Panc1 (cell line): ENCODE measurements at regions not wholly inside any gene's neighbourhood (a gene's known extent, or its start where the extent isn't known, plus 50 kb on each side); places are given as distances from the start of the nearest gene placed in this dataset.

Source experiments
- ATAC-seq: fragments of 200-7000 bp; cut with Tn5 transposase; 2 replicates; pipeline ENCODE4 v1.9.1; 2020; ENCODE audit warnings: mild to moderate bottlenecking, moderate library complexity
- BruUV-seq: library from RNA; stranded (reverse); fragments of 400-500 nt; replicated peaks from 2 replicates; lab custom pipeline; 2021; lab: Mats Ljungman, UMichigan
- CTCF ChIA-PET: fragments of 300-600 bp; sonication (Branson Sonifier 250); formaldehyde crosslinking; loops from one replicate; lab custom pipeline; 2022; ENCODE audit warnings: antibody characterized with exemption; lab: Charles Lee
- POLR2A ChIA-PET: fragments of 300-600 bp; sonication (Branson Sonifier 250); formaldehyde crosslinking; loops from one replicate; lab custom pipeline; 2022; ENCODE audit warnings: antibody characterized with exemption; lab: Charles Lee
- DNase-seq: peaks from one replicate; pipeline ENCODE4 v3.0.0-alpha.2; 2010; ENCODE audit warnings: low read depth, low spot score
- H3K27ac ChIP-seq: 2 replicates; pipeline ENCODE4 v1.5.1; 2011; ENCODE audit warnings: mild to moderate bottlenecking, low read length, inconsistent platforms
- H3K27me3 ChIP-seq: fragments of 200-500 bp; sonication (Bioruptor generic); 2 replicates; pipeline ENCODE4 v1.6.0; 2014; ENCODE audit warnings: low read length, inconsistent platforms; ENCODE audit not compliant: control insufficient read depth, insufficient read depth
- H3K36me3 ChIP-seq: fragments of 200-500 bp; sonication (Bioruptor generic); 2 replicates; pipeline ENCODE4 v1.5.1; 2014; ENCODE audit warnings: inconsistent platforms, mild to moderate bottlenecking, low read length, moderate library complexity; ENCODE audit not compliant: control insufficient read depth, insufficient read depth
- H3K4me1 ChIP-seq: 2 replicates; pipeline ENCODE4 v1.5.1; 2011; ENCODE audit warnings: inconsistent platforms, mild to moderate bottlenecking, low read length, moderate library complexity; ENCODE audit not compliant: control insufficient read depth, insufficient read depth
- H3K4me3 ChIP-seq, 2 experiments: 2 replicates each; pipeline ENCODE4 v1.5.1; 2011 to 2012; ENCODE audit warnings: low read depth in 2 of 2, low read length in 2 of 2, mild to moderate bottlenecking in 2 of 2, inconsistent platforms in 1 of 2, moderate library complexity in 1 of 2
- H3K9me3 ChIP-seq: fragments of 200-500 bp; sonication (Bioruptor generic); 2 replicates; pipeline ENCODE4 v1.5.1; 2014; ENCODE audit warnings: low read depth, mild to moderate bottlenecking, inconsistent platforms, low read length, moderate library complexity; ENCODE audit not compliant: control insufficient read depth, insufficient read depth
- CTCF ChIP-seq: fragments of 450-650 bp; IDR thresholded peaks from 2 replicates; pipeline ENCODE4 v1.5.1; 2017; ENCODE audit warnings: mild to moderate bottlenecking
- POLR2AphosphoS5 ChIP-seq: IDR thresholded peaks from 2 replicates; pipeline ENCODE4 v1.6.1; 2012; ENCODE audit warnings: mild to moderate bottlenecking, low read depth, low read length, moderate library complexity
- REST ChIP-seq, 2 experiments: IDR thresholded peaks; 2 replicates each; pipeline ENCODE4 v1.6.1; 2011 to 2012; ENCODE audit warnings: low read depth in 2 of 2, control low read depth in 1 of 2, low read length in 1 of 2, mild to moderate bottlenecking in 1 of 2, moderate library complexity in 1 of 2; ENCODE audit not compliant: insufficient read depth in 1 of 2
- SIN3A ChIP-seq: IDR thresholded peaks from 2 replicates; pipeline ENCODE4 v1.6.1; 2012; ENCODE audit warnings: low read depth, mild to moderate bottlenecking, low read length, moderate library complexity, borderline replicate concordance; ENCODE audit not compliant: insufficient read depth
- TCF7L2 ChIP-seq: IDR thresholded peaks from 2 replicates; pipeline ENCODE4 v1.6.1; 2011; ENCODE audit warnings: mild to moderate bottlenecking, low read depth, low read length, inconsistent platforms
- in situ Hi-C: cut with HindIII; loops from 2 replicates; pipeline ENCODE4 v1.10.0; 2016; ENCODE audit warnings: low sequenced_read_pairs, low pct_unique_long_range_greater_than_20kb
- intact Hi-C: fragments of 100-400 bp; cut with micrococcal nuclease; formaldehyde crosslinking; loops from one replicate; pipeline ENCODE4 v1.10.0; 2022; ENCODE audit not compliant: unreplicated experiment

DNA sequence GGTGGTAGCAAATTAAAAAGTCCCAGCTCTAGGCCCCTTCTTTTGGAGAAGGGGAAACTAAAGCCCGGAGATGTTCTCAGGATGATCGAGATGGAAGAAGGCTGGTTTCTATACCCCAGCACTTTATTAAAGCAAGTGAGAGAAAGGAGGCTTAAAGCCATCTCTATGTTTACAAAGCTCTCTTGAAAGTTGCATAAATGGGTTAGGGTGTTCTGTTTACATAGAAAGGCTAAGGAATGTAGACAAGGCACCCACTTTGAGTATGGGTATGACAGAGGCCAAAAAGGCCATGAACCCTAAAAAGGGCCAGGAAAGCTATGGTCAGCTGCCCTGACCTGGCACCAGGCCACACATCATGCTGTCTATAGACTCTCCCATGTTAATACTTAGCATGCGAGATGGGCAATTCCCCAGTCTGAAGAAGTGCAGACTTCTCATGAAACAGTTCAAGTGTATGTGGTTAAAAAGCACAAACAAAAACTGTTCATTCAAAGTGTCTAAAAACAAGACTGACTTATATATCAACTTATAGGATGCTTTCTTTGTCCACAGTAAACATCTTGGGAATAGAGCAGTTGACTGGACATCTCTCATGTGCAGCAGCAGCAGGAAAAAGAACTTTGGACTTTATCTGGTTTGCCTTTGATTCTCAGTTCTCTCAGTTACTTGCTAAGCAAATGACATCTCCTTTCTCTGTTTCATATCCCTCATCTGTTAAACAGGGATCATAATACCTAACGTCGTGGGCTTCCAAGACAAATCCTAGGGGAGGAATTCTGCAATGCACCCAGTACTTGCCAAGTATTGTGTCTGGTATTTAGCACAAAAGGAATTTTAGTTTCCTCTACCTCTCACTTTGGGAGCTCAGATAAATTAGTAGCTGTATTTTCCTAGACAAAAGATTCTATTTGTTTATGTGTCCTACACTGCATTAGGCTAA, 521.6 kb downstream of the PLPP3 start:
- no peak overlapping the region for H3K4me3 ChIP-seq
- TF ChIP-seq POLR2AphosphoS5, result no peak
- TF ChIP-seq CTCF, result no peak
- TF ChIP-seq TCF7L2, result no peak
- no peak for TF ChIP-seq SIN3A
- no peak for TF ChIP-seq REST (IDR thresholded peaks at IDR 0.05; ENCODE audit: insufficient read depth in 1 of 2, low read depth in 2 of 2, low read length in 1 of 2)
- POLR2A ChIA-PET, result no interaction called here
- intact Hi-C loops, result no loop called here
- CTCF ChIA-PET, result no interaction called here
- H3K9me3 ChIP-seq, result no peaks in the 10 kb centered on the region
- H3K36me3 ChIP-seq, result no peaks in the 10 kb centered on the region
- ATAC-seq, result no peak
- in situ Hi-C loops, result no loop called here
- H3K27ac ChIP-seq, result no peak overlapping the region
- no peak for DNase-seq
- no TSS peak for BruUV-seq
- no peaks in the 10 kb centered on the region for H3K4me1 ChIP-seq
- H3K27me3 ChIP-seq, result no peaks in the 10 kb centered on the region

DNA sequence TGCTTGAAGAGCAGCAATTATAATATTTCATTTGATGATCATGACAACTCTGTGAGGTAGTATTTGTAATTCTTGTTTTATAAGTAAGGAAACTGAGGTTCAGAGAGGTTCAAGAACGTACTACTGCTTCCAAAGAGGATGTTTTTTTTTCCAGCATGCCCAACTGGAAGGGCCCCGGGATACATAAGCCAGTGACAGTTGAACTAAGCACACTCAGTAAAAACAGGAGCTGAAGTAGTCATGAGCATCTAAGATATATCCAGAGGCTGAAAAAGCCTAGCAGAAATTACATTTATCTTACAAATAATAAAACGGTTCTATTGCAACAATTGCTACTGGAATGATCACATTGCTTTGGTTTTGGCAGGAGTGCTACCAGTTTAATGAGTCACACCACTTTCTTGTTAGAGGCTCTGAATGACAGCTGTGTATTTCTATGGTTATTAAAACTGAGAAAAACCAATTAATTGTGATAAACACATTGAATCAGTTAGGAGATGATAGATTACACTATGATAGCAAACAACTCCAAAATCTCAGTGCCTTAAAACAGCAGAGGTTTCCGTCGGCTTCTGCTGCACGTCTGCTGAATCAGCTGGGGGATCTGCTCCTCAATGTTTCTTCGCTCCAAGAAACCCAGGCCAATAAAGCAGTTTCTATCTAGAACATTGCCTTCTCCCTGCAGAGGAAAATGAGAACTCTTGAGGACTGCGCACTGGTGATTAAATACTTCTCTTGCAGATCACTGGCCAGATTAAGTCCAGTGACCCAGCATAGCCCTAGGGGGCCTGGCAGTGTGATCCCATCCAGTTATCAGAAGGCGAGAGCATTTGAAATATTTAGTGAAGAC, 522.7 kb downstream of the PLPP3 start:
- H3K4me3 ChIP-seq, result no peak overlapping the region
- BruUV-seq, result no TSS peak
- in situ Hi-C loops, result no loop called here
- DNase-seq (no peak), ATAC-seq (no peak)
- no peaks in the 10 kb centered on the region for H3K36me3 ChIP-seq
- POLR2A ChIA-PET, result no interaction called here
- H3K27me3 ChIP-seq, result no peaks in the 10 kb centered on the region
- intact Hi-C loops, result no loop called here
- TF ChIP-seq SIN3A, result no peak
- TF ChIP-seq POLR2AphosphoS5, result no peak
- TF ChIP-seq CTCF, result no peak
- no peak for TF ChIP-seq TCF7L2
- TF ChIP-seq REST (IDR thresholded peaks at IDR 0.05; ENCODE audit: insufficient read depth in 1 of 2, low read depth in 2 of 2, low read length in 1 of 2), result no peak
- no peaks in the 10 kb centered on the region for H3K9me3 ChIP-seq
- no peaks in the 10 kb centered on the region for H3K4me1 ChIP-seq
- H3K27ac ChIP-seq, result no peak overlapping the region
- CTCF ChIA-PET, result no interaction called here
